ENCODE measurements at regions not wholly inside any gene's neighbourhood (a gene's known extent, or its start where the extent isn't known, plus 50 kb on each side); places are given as distances from the start of the nearest gene placed in this dataset.

DNA sequence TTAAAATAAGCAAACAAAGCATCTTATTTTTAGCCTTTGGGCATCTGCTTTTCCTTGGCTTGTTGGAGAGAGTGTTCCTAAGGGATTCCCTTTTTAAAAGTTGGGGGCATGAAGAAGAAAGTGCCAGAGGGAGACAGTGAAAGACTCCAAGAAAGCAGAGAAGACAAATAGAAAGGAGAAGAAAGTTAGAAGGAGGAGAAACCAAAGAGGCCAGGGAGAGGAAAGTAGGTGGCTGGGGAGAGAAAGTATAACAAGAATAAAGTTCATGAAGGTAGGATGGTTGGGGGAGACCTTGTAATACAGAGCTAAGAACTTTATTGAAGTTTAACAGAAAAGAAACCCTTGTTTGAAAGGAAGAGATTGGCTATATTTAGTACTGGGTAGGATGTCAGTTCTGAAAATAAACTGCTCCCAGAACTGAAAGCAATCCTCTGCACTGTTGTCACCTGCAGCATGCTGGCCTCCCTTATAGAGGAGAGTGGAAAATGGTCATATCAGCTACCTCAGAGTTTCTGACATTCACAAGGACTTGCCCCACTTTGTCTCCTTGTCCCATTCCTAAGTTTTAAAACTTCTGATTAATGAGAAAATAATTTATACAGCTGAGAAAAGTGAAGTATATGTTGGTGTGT, 125.3 kb upstream of the VAMP7 start:
- TF ChIP-seq, protein P1, sequence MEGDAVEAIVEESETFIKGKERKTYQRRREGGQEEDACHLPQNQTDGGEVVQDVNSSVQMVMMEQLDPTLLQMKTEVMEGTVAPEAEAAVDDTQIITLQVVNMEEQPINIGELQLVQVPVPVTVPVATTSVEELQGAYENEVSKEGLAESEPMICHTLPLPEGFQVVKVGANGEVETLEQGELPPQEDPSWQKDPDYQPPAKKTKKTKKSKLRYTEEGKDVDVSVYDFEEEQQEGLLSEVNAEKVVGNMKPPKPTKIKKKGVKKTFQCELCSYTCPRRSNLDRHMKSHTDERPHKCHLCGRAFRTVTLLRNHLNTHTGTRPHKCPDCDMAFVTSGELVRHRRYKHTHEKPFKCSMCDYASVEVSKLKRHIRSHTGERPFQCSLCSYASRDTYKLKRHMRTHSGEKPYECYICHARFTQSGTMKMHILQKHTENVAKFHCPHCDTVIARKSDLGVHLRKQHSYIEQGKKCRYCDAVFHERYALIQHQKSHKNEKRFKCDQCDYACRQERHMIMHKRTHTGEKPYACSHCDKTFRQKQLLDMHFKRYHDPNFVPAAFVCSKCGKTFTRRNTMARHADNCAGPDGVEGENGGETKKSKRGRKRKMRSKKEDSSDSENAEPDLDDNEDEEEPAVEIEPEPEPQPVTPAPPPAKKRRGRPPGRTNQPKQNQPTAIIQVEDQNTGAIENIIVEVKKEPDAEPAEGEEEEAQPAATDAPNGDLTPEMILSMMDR (IDR thresholded peaks at IDR 0.05; ENCODE audit: low read depth, low read length), result no peak
- TF ChIP-seq POLR2A (IDR thresholded peaks at IDR 0.05; ENCODE audit: extremely low read depth, insufficient read length), result no peak
